GM23338 (cell line): ENCODE measurements at regions not wholly inside any gene's neighbourhood (a gene's known extent, or its start where the extent isn't known, plus 50 kb on each side); places are given as distances from the start of the nearest gene placed in this dataset.

Source experiments
- CREB1 ChIP-seq: fragments of 250-450 bp; sonication (Bioruptor Pico); IDR thresholded peaks from 2 replicates; pipeline ENCODE4 v1.5.0; 2020; ENCODE audit warnings: low read depth, mild to moderate bottlenecking, moderate library complexity
- CTCF ChIP-seq, 2 experiments: fragments of 200-600 bp in 1 of 2; sonication (generic) in 1 of 2; conservative IDR thresholded peaks; 2 replicates each; pipeline versions ENCODE4 v1.5.1 to v1.6.1; 2016 to 2017; ENCODE audit warnings: antibody characterized with exemption in 2 of 2, low read depth in 2 of 2, mild to moderate bottlenecking in 2 of 2, moderate library complexity in 1 of 2
- ETS1 ChIP-seq: IDR thresholded peaks from 2 replicates; pipeline ENCODE4 v1.6.1; 2016; ENCODE audit warnings: antibody characterized with exemption
- EZH2 ChIP-seq: fragments of 200-600 bp; sonication (generic); IDR thresholded peaks from one replicate; pipeline ENCODE4 v1.8.0; 2017; ENCODE audit warnings: antibody characterized with exemption, mild to moderate bottlenecking, low read depth; ENCODE audit not compliant: unreplicated experiment
- EZH2phosphoT487 ChIP-seq: fragments of 200-600 bp; sonication (generic); IDR thresholded peaks from one replicate; pipeline ENCODE4 v1.8.1; 2018; ENCODE audit warnings: antibody characterized with exemption; ENCODE audit not compliant: unreplicated experiment
- JUNB ChIP-seq: IDR thresholded peaks from one replicate; pipeline ENCODE4 v1.6.1; 2016; ENCODE audit warnings: antibody characterized with exemption; ENCODE audit not compliant: unreplicated experiment
- POLR2AphosphoS5 ChIP-seq: IDR thresholded peaks from 2 replicates; pipeline ENCODE4 v1.6.1; 2016; ENCODE audit warnings: antibody characterized with exemption, low read depth
- STAT1 ChIP-seq: IDR thresholded peaks from one replicate; pipeline ENCODE4 v1.6.1; 2016; ENCODE audit warnings: antibody characterized with exemption; ENCODE audit not compliant: unreplicated experiment

- no peak for TF ChIP-seq CTCF (conservative IDR thresholded peaks at IDR 0.05; ENCODE audit: low read depth in 2 of 2)
- no peak for TF ChIP-seq POLR2AphosphoS5
- no peak for TF ChIP-seq ETS1
- TF ChIP-seq EZH2, result no peak
- no peak for TF ChIP-seq EZH2phosphoT487
- TF ChIP-seq CREB1 (CRISPR knock-in tag), result no peak
- no peak for TF ChIP-seq STAT1
- TF ChIP-seq JUNB, result no peak
These were observed 286.9 kb upstream of the ATP10B start for GRCh38 chr5:161138751-161139455.
